H1 (cell line): ENCODE measurements at regions not wholly inside any gene's neighbourhood (a gene's known extent, or its start where the extent isn't known, plus 50 kb on each side); places are given as distances from the start of the nearest gene placed in this dataset.

Experiments used
- CTCF ChIA-PET: fragments of 300-600 bp; sonication (Branson Sonifier 250); formaldehyde crosslinking; loops from one replicate; lab custom pipeline; 2021; ENCODE audit not compliant: partially characterized antibody; lab: Charles Lee
- POLR2A ChIA-PET: fragments of 300-600 bp; sonication (Branson Sonifier 250); formaldehyde crosslinking; loops from one replicate; lab custom pipeline; 2021; ENCODE audit warnings: inconsistent platforms; ENCODE audit not compliant: partially characterized antibody; lab: Charles Lee
- DNase-seq, 2 experiments: peaks; one replicate each; pipeline versions ENCODE4 v3.0.0 to v3.0.0-alpha.2; 2010 to 2022; ENCODE audit warnings: low spot score in 2 of 2, low read depth in 1 of 2, mixed read lengths in 1 of 2
- FAIRE-seq: peaks from 2 replicates; lab custom pipeline; 2011; peaks lifted over from hg19 to GRCh38; lab: Jason Lieb, UNC
- H2AFZ ChIP-seq: 2 replicates; pipeline ENCODE4 v1.8.1; 2012; ENCODE audit warnings: low read length, inconsistent platforms
- H2AK5ac ChIP-seq: 2 replicates; pipeline ENCODE4 v1.6.1; 2013; ENCODE audit warnings: low read depth, low read length
- H2BK120ac ChIP-seq: replicated peaks from 2 replicates; pipeline ENCODE3; 2013; ENCODE audit warnings: low read depth, low read length, inconsistent platforms
- H2BK12ac ChIP-seq: 2 replicates; pipeline ENCODE4 v1.6.1; 2013; ENCODE audit warnings: low read depth, low read length
- H2BK15ac ChIP-seq: 2 replicates; pipeline ENCODE4 v1.6.1; 2013; ENCODE audit warnings: low read length
- H2BK20ac ChIP-seq: 2 replicates; pipeline ENCODE4 v1.6.1; 2013; ENCODE audit warnings: low read length
- H2BK5ac ChIP-seq: 2 replicates; pipeline ENCODE4 v1.6.1; 2013; ENCODE audit warnings: low read depth, low read length
- H3K14ac ChIP-seq: 2 replicates; pipeline ENCODE4 v1.6.1; 2013; ENCODE audit warnings: inconsistent platforms; ENCODE audit not compliant: insufficient read length
- H3K18ac ChIP-seq: 2 replicates; pipeline ENCODE4 v1.6.1; 2013; ENCODE audit warnings: low read length; ENCODE audit errors: extremely low read depth
- H3K23ac ChIP-seq: 2 replicates; pipeline ENCODE4 v1.6.1; 2013; ENCODE audit warnings: inconsistent platforms; ENCODE audit not compliant: insufficient read length
- H3K23me2 ChIP-seq: 2 replicates; pipeline ENCODE4 v1.6.1; 2013; ENCODE audit warnings: low read depth, low read length
- H3K27ac ChIP-seq: 2 replicates; pipeline ENCODE4 v1.6.1; 2011; ENCODE audit warnings: low read depth, low read length, inconsistent platforms
- H3K27me3 ChIP-seq, 4 experiments: replicated peaks in 1 of 4; 1 replicate in 1 of 4; 2 replicates in 3 of 4; pipeline versions ENCODE4 v1.6.1 to v1.8.1; 2011 to 2013; ENCODE audit warnings: low read length in 3 of 4, mild to moderate bottlenecking in 3 of 4, inconsistent platforms in 2 of 4, mixed read lengths in 2 of 4, moderate library complexity in 1 of 4; ENCODE audit not compliant: control insufficient read depth in 3 of 4, insufficient read depth in 3 of 4; ENCODE audit errors: extremely low read depth in 1 of 4
- H3K36me3 ChIP-seq, 4 experiments: 2 replicates each; pipeline versions ENCODE4 v1.6.1 to v1.8.1; 2011 to 2013; ENCODE audit warnings: mild to moderate bottlenecking in 4 of 4, low read length in 3 of 4, moderate library complexity in 2 of 4, control low read depth in 1 of 4, inconsistent platforms in 1 of 4; ENCODE audit not compliant: insufficient read depth in 4 of 4, control insufficient read depth in 2 of 4
- H3K4ac ChIP-seq: replicated peaks from 2 replicates; pipeline ENCODE3; 2013; ENCODE audit warnings: low read length, low read depth, mixed read lengths, inconsistent platforms; ENCODE audit not compliant: insufficient read length
- H3K4me1 ChIP-seq, 4 experiments: replicated peaks in 1 of 4; 1 replicate in 1 of 4; 2 replicates in 3 of 4; pipeline versions ENCODE4 v1.6.1 to v1.8.1; 2011 to 2013; ENCODE audit warnings: low read length in 3 of 4, inconsistent platforms in 2 of 4, mixed read lengths in 1 of 4; ENCODE audit not compliant: insufficient read depth in 4 of 4, control insufficient read depth in 3 of 4
- H3K4me2 ChIP-seq, 2 experiments: 2 replicates each; pipeline versions ENCODE4 v1.6.1 to v1.8.1; 2011 to 2013; ENCODE audit warnings: low read depth in 2 of 2, low read length in 2 of 2, control low read depth in 1 of 2, inconsistent platforms in 1 of 2, mild to moderate bottlenecking in 1 of 2; ENCODE audit not compliant: insufficient read depth in 1 of 2
- H3K4me3 ChIP-seq, 4 experiments: fragments of 200-600, 300-600 bp in 1 of 4; sonication (generic), shearing (Covaris generic), sonication (Bioruptor Twin) in 1 of 4; 2 replicates each; pipeline versions ENCODE4 v1.5.1 to v1.8.1; 2011 to 2016; ENCODE audit warnings: low read length in 4 of 4, low read depth in 3 of 4, control low read depth in 2 of 4, inconsistent platforms in 2 of 4, mild to moderate bottlenecking in 2 of 4, mixed read lengths in 1 of 4, moderate library complexity in 1 of 4; ENCODE audit not compliant: insufficient read depth in 2 of 4; ENCODE audit errors: extremely low read depth in 1 of 4
- H3K56ac ChIP-seq: replicated peaks from 2 replicates; pipeline ENCODE3; 2013; ENCODE audit warnings: low read depth, mild to moderate bottlenecking, mixed read lengths, low read length, inconsistent platforms; ENCODE audit not compliant: insufficient read length
- H3K79me1 ChIP-seq: 2 replicates; pipeline ENCODE4 v1.6.1; 2013; ENCODE audit warnings: low read depth, low read length, control low read depth
- H3K79me2 ChIP-seq, 2 experiments: 2 replicates each; pipeline versions ENCODE4 v1.6.1 to v1.8.1; 2012 to 2013; ENCODE audit warnings: low read length in 2 of 2, mild to moderate bottlenecking in 2 of 2, inconsistent platforms in 1 of 2; ENCODE audit not compliant: insufficient read depth in 2 of 2, control insufficient read depth in 1 of 2
- H3K9ac ChIP-seq, 4 experiments: replicated peaks in 1 of 4; 1 replicate in 1 of 4; 2 replicates in 3 of 4; pipeline versions ENCODE4 v1.6.1 to v1.8.1; 2011 to 2013; ENCODE audit warnings: low read depth in 3 of 4, low read length in 3 of 4, control low read depth in 2 of 4, mild to moderate bottlenecking in 2 of 4, moderate library complexity in 2 of 4, inconsistent platforms in 1 of 4; ENCODE audit errors: extremely low read depth in 1 of 4
- H3K9me3 ChIP-seq, 2 experiments: 2 replicates each; pipeline versions ENCODE4 v1.6.1 to v1.8.1; 2012 to 2013; ENCODE audit warnings: mild to moderate bottlenecking in 2 of 2, moderate library complexity in 2 of 2, control low read depth in 1 of 2, inconsistent platforms in 1 of 2, low read depth in 1 of 2, low read length in 1 of 2, mixed read lengths in 1 of 2; ENCODE audit not compliant: insufficient read depth in 2 of 2
- H4K20me1 ChIP-seq, 2 experiments: replicated peaks in 1 of 2; 2 replicates each; pipeline versions ENCODE3 to v1.8.1; 2011 to 2013; ENCODE audit warnings: inconsistent platforms in 2 of 2, low read length in 2 of 2, mild to moderate bottlenecking in 1 of 2; ENCODE audit not compliant: insufficient read depth in 2 of 2, control insufficient read depth in 1 of 2
- H4K5ac ChIP-seq: 2 replicates; pipeline ENCODE4 v1.6.1; 2013; ENCODE audit warnings: low read length, low read depth, mixed read lengths, inconsistent platforms; ENCODE audit not compliant: insufficient read length
- H4K8ac ChIP-seq: 2 replicates; pipeline ENCODE4 v1.8.0; 2013; ENCODE audit warnings: mild to moderate bottlenecking, moderate library complexity, low read length, inconsistent platforms; ENCODE audit not compliant: insufficient read depth; ENCODE audit errors: extremely low read depth
- H4K91ac ChIP-seq: replicated peaks from 2 replicates; pipeline ENCODE3; 2013; ENCODE audit warnings: low read length, mixed read lengths, inconsistent platforms; ENCODE audit not compliant: insufficient read length
- CHD1 ChIP-seq: IDR thresholded peaks from 2 replicates; pipeline ENCODE4 v1.6.1; 2012; ENCODE audit warnings: low read depth, low read length, improper control_type of control experiment
- KDM1A ChIP-seq: fragments of 200-600, 300-600 bp; sonication (generic); IDR thresholded peaks from 2 replicates; pipeline ENCODE4 v1.7.1; 2016; ENCODE audit warnings: mild to moderate bottlenecking, low read length, borderline replicate concordance
- NANOG ChIP-seq: IDR thresholded peaks from 2 replicates; pipeline ENCODE4 v1.6.1; 2011; ENCODE audit warnings: low read length, low read depth, mild to moderate bottlenecking, inconsistent platforms; ENCODE audit not compliant: insufficient read depth, poor library complexity, severe bottlenecking
- RFX5 ChIP-seq: IDR thresholded peaks from 2 replicates; pipeline ENCODE4 v1.6.1; 2011; ENCODE audit warnings: low read depth, low read length, improper control_type of control experiment, borderline replicate concordance
- WGBS, 2 experiments: shearing (Covaris generic) in 1 of 2; methylation state at CpG; one replicate each; pipeline versions ENCODE4 v1.1.6 to v1.1.7; 2013 to 2015; ENCODE audit warnings: low lambda C conversion rate in 2 of 2, mixed read lengths in 2 of 2, inconsistent platforms in 1 of 2, low coverage in 1 of 2, missing lambda C conversion rate in 1 of 2; ENCODE audit not compliant: insufficient replicate concordance in 2 of 2, insufficient coverage in 1 of 2, insufficient read length in 1 of 2; ENCODE audit errors: extremely low coverage in 1 of 2, missing lambda C conversion rate in 1 of 2; 5-methylcytosine and 5-hydroxymethylcytosine counted together

DNA sequence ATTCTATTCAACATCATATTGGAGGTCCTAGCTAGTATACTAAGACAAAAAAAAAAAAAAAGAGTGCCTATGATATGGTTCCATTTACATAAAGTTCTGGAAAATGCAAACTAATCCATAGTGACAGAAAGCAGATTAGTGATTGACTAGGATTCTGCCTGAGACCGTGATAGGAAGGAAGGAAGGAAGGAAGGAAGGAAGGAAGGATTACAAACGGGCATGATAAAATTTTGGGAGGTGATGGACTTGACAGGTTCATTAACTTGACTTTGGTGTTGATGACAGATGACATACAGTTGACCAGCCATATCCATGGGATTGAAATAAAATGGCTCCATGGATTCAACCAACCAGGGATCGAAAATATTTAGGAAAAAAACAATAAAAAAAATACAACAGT, 79.1 kb upstream of the MAN2A1 start:
- no peaks in the 10 kb centered on the region for H3K9me3 ChIP-seq
- ChIA-PET POLR2A (no interaction called here), CTCF (no interaction called here)
- H3K23ac ChIP-seq, result no peak overlapping the region
- DNase-seq, result no peak
- no peak overlapping the region for H2AFZ ChIP-seq
- WGBS, 2 experiments, result 86% methylated on average over 3 of the region's 3 CpGs; no CpG with 5 or more reads in 1 of the 2 experiments
- H2BK20ac ChIP-seq, result no peak overlapping the region
- FAIRE-seq, result no peak
- H3K79me2 ChIP-seq, result no peaks in the 10 kb centered on the region
- no peak overlapping the region for H4K91ac ChIP-seq
- H4K8ac ChIP-seq, result no peak overlapping the region
- no peaks in the 10 kb centered on the region for H4K20me1 ChIP-seq
- H4K5ac ChIP-seq, result no peak overlapping the region
- H3K4me3 ChIP-seq, result no peak overlapping the region
- H2AK5ac ChIP-seq, result no peak overlapping the region
- no peak overlapping the region for H2BK15ac ChIP-seq
- H3K27me3 ChIP-seq, result no peaks in the 10 kb centered on the region
- no peak overlapping the region for H2BK120ac ChIP-seq
- H2BK12ac ChIP-seq, result no peak overlapping the region
- H3K23me2 ChIP-seq, result no peaks in the 10 kb centered on the region
- H3K56ac ChIP-seq, result no peak overlapping the region
- no peak overlapping the region for H3K4ac ChIP-seq
- H3K79me1 ChIP-seq, result no peaks in the 10 kb centered on the region
- no peaks in the 10 kb centered on the region for H3K36me3 ChIP-seq
- H3K9ac ChIP-seq, result no peak overlapping the region
- no peak overlapping the region for H2BK5ac ChIP-seq
- no peak overlapping the region for H3K18ac ChIP-seq
- H3K27ac ChIP-seq, result no peak overlapping the region
- no peaks in the 10 kb centered on the region for H3K4me1 ChIP-seq
- H3K4me2 ChIP-seq, result no peak overlapping the region
- no peak overlapping the region for H3K14ac ChIP-seq
- no peak for TF ChIP-seq NANOG
- TF ChIP-seq RFX5, result no peak
- no peak for TF ChIP-seq CHD1
- TF ChIP-seq KDM1A, result no peak
